HPDE6-E6E7 (cell line): ENCODE measurements at regions not wholly inside any gene's neighbourhood (a gene's known extent, or its start where the extent isn't known, plus 50 kb on each side); places are given as distances from the start of the nearest gene placed in this dataset.
A peak's percentile ranks its signal among the peaks of the same experiment; 100 is the strongest.

ENCODE experiments used
- DNase-seq: peaks from one replicate; pipeline ENCODE4 v3.0.0; 2011; ENCODE audit warnings: missing footprints; ENCODE audit errors: extremely low spot score

DNA sequence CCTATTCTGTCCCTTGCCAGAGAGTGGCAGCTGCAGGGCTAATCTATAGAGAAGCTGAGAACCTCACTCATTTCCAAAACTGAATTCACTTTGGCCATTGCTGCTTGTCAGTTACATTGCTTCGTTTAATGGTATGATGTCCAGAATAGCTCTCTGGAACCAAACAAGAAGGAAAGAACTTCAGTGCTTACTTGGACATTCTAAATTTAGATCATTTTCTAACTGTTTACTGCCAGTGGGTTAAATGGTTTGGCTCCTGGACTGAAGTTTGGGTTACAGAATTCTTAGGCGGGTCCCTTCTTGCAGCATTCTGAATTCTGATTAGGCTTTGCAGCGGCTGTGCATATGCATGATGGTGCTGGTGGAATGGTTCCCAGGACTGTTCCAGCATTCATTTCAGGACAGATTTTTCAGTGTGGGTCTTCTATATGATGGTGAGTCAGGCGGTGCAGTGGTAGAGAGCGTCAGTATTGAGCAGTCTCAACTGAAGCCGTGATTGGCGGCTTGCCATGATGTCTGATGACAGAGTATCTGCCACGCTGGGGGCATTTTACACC is 148.7 kb downstream of the DYRK2 start:
- no peak for DNase-seq

DNA sequence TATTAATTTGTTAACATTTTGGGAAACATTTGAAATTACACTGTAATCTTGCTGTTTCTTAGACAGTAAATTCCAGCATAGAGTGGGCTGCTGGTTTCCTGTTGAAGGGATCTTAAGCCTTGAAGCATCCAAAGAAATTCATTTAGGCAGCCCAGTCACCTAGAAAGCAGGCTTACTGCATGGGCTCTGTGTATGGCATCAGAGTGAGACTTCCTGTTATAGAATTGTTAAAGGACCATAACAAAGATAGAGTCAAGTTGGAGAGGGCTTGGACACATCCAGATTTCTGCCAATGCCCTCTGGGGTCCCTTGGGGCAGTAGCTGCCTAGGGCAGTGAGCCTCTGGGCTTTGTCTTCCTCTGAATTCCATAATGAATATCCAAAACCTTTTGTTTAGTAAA is 149.2 kb downstream of the DYRK2 start:
- DNase-seq: no peak

GRCh38 chr12:67798768-67799167 is 150.2 kb downstream of the DYRK2 start:
- no peak for DNase-seq

- no peak for DNase-seq
Measured at GRCh38 chr12:67802731-67803130, 154.2 kb downstream of the DYRK2 start.

GRCh38 chr12:67803278-67803993 is 154.9 kb downstream of the DYRK2 start:
- no peak for DNase-seq

DNA sequence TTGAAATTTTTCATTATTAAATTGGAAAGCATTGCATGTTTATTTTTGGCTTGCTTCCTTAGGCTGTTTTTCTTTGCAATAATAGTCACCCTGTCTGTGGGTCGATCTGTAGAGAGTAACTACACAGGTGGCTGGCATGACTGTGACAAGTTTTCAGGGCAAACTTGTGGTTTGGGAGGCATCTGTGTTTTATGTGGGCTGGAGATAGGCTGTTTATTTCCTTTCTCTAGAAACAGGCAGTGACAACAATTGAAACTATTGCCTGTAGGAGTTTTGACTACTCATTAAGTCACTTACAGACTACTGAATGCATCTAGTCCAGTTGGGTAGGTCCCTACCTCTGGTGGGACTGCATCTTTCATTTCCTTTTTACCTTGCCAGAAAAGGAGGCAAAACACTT is 155.6 kb downstream of the DYRK2 start:
- no peak for DNase-seq

GRCh38 chr12:67807814-67808213 is 159.3 kb downstream of the DYRK2 start:
- DNase-seq: no peak

DNA sequence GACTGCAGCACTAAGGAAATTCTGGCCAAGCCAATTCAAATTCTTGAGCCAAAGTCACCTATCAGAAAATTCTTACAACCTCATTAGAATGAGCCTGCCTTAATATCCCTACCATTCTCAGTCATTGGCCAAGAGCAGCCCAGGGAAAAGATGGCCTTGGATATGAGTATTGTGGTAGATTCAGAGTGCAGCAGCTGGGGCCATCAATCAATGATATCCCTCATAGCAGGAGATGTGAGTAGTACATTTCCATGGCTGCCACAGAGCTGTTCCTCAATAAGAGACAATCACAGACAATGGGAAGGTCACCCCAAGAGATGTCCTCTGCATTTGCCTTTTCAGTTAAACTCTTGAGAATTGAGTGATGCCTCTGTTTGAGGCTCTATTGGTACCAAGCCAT is 161.6 kb downstream of the DYRK2 start:
- no peak for DNase-seq

- DNase-seq: peak; percentile 21
Measured at GRCh38 chr12:67811437-67812361, 163.2 kb downstream of the DYRK2 start.

DNA sequence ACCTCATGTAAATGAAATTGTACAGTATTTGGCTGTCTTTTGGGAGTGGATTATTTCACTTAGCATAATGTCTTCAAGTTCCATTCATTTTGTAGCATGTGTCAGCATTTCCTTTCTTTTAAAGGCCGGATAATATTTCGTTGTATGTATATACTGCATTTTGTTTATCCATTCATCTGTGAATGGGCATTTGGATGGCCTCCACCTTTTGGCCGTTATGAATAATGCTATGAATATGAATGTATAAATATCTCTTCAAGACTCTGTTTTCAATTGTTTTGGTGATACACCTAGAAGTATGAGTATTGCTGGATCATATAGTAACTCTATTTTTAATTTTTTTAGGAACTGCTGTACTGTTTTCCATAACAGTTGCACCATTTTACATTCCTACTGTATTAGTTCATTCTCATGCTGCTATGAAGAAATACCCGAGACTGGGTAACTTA is 164.9 kb downstream of the DYRK2 start:
- DNase-seq: no peak

DNA sequence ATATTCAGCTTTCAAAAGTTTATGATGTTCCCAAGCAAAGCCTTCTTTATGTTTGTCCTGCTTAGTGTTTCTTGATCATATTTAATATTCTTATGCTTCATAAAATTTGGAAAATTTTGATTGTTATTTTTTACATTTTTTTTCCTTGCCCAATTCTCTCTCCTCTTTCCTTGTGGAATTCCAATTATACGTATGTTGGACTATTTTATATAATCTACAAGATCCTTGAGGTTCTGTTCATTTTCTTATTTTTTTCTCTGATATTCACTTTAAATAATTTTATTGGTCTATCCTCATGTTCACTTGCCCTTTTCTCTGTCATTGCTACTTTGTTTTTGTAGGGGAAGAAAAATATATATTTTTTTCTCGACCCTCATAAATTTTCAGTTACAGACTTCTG is 167.7 kb downstream of the DYRK2 start:
- DNase-seq: no peak

DNA sequence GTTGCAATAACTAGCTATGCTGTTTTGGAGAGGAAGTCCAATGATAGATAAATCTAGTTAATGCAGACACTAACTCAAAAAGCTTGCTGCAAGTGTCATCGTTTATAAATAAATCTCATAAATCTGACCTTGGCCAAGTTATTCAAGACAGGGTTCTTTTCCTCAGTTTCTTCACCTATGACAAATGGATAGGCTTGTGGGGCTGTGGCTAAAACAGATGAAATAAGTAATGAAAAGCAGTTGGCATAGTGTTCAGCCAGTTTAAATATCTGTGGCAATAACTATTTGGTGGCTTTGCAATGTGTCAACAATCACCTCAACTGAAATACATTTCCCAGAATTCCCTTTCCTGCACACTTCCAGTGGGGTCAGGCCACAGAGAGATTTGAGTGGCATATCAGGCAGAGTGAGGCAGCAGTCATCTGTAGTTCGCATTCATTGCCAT is 169.9 kb downstream of the DYRK2 start:
- DNase-seq: no peak

DNA sequence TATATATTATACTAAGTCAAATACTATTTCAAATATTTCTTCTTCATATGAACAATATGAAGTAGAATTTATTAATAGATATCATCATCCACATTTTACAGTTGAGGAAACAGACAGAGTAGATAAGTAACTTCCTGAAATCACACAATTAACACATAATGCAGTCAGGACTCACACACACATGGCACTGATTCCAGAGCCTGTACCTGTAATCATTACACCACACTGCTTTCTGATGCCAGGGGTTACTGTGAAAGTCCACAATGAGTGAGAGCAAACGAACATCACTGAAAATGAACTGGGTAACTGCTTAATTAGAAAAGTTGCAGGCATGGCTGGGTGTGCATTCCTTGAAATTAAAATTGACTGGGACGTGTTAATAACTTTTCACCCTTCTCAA is 169.3 kb upstream of the IFNG-AS1 start:
- no peak for DNase-seq

- DNase-seq: no peak
Measured at GRCh38 chr12:67820694-67821093, 168.6 kb upstream of the IFNG-AS1 start.

- DNase-seq: no peak
Measured at GRCh38 chr12:67822826-67823225, 166.4 kb upstream of the IFNG-AS1 start.

DNA sequence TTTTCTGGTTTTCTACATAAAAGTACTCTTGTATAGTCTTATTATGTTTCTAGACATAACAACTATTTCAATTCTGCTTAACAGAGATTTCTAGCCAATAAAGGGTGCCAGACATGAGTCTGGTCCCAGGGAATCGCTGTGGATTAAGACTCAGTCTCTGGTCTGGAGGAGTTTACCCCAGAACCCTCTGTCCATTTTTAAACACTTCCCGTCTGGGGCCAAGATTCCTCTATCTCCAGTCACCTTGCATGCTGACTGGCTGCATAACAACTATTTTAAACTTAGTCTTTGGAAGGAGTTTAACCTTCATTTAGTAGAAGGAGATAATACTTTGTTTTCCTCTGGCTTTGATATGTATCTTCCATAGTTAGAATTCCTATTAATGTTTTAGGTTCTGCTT is 163.1 kb upstream of the IFNG-AS1 start:
- no peak for DNase-seq

DNA sequence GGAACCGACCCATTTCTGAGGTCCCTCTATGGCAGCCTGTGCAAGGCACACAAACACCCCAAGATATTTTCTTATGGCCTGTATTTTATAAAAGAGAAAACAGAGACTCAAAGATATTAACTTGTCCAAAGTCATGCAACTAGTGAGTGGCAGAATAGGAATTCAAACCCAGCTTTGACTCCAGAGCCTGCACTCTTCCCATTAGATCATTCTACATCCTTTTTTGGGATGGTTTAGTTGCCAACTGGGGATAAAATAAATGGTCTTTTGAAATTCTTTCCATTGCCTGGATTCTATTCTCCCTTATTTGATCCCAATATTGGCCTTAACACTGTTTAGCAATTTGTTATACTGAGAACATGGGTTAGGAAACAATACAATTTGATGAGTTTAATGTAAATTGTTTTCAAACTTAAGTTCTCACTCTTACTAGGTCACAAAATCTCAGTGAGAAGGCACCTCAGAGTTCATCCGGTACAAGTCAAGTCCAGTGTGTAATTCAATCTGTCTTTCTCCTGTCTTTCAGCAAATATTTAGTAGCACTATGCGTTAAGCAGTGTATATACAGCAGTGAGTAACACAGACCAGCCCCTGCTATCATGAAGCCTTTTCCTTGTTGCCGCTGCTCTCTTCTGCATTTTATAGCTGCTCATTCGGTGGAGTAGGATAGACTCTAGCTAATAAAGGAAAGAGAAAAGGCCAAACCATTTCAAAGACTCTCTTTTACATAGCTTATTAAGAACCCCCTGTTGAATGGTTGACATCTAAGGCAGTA is 162.1 kb upstream of the IFNG-AS1 start:
- peak; percentile 28 for DNase-seq

- DNase-seq: peak; percentile 94
Measured at GRCh38 chr12:67827820-67828383, 161.3 kb upstream of the IFNG-AS1 start.

- DNase-seq: no peak
Measured at GRCh38 chr12:67829896-67830295, 159.4 kb upstream of the IFNG-AS1 start.

GRCh38 chr12:67832155-67832554 is 157.1 kb upstream of the IFNG-AS1 start:
- DNase-seq: no peak

GRCh38 chr12:67833602-67834001 is 155.6 kb upstream of the IFNG-AS1 start:
- no peak for DNase-seq
